ENCODE measurements at regions not wholly inside any gene's neighbourhood (a gene's known extent, or its start where the extent isn't known, plus 50 kb on each side); places are given as distances from the start of the nearest gene placed in this dataset.

GRCh38 chr1:178664278-178664677, 60.8 kb upstream of the RALGPS2 start:
- TF ChIP-seq CTCF (IDR thresholded peaks at IDR 0.05) (no peak), POLR2A (IDR thresholded peaks at IDR 0.05) (no peak), POLR2AphosphoS5 (IDR thresholded peaks at IDR 0.05) (no peak), EP300 (IDR thresholded peaks at IDR 0.05) (no peak)

Measured in gastroesophageal sphincter (tissue), 3 donors.